Neural cell (in vitro differentiated cells): ENCODE measurements at regions not wholly inside any gene's neighbourhood (a gene's known extent, or its start where the extent isn't known, plus 50 kb on each side); places are given as distances from the start of the nearest gene placed in this dataset.
A peak's percentile ranks its signal among the peaks of the same experiment; 100 is the strongest.

Experiments used
- H2AFZ ChIP-seq: fragments of 200-600, 300-800 bp; sonication (generic), shearing (Covaris generic); 2 replicates; pipeline ENCODE4 v1.6.0; 2014; ENCODE audit warnings: low read depth, mild to moderate bottlenecking, antibody characterized with exemption, low read length, moderate library complexity
- H3F3A ChIP-seq: fragments of 200-600 bp; shearing (Covaris generic); 2 replicates; pipeline ENCODE4 v1.6.1; 2016; ENCODE audit warnings: mild to moderate bottlenecking, moderate library complexity, mixed read lengths, antibody characterized with exemption, low read length; ENCODE audit not compliant: insufficient read depth, poor library complexity, severe bottlenecking
- H3K27ac ChIP-seq: fragments of 200-600, 300-800 bp; sonication (generic), shearing (Covaris generic); 2 replicates; pipeline ENCODE4 v1.5.1; 2014; ENCODE audit warnings: mild to moderate bottlenecking, low read length, moderate library complexity
- H3K27me3 ChIP-seq: fragments of 300-800, 200-600 bp; sonication (generic), shearing (Covaris generic); 2 replicates; pipeline ENCODE4 v1.6.0; 2014; ENCODE audit warnings: mild to moderate bottlenecking, low read depth, low read length, moderate library complexity; ENCODE audit not compliant: insufficient read depth
- H3K36me3 ChIP-seq: fragments of 300-800, 200-600 bp; sonication (generic), shearing (Covaris generic); 2 replicates; pipeline ENCODE4 v1.5.1; 2014; ENCODE audit warnings: mild to moderate bottlenecking, antibody characterized with exemption, low read length, moderate library complexity; ENCODE audit not compliant: insufficient read depth
- H3K4me2 ChIP-seq: fragments of 300-800, 200-600 bp; sonication (generic), shearing (Covaris generic); 2 replicates; pipeline ENCODE4 v1.6.0; 2014; ENCODE audit warnings: mild to moderate bottlenecking, low read length
- H3K4me3 ChIP-seq: fragments of 300-800, 200-600 bp; sonication (generic), shearing (Covaris generic); 2 replicates; pipeline ENCODE4 v1.5.1; 2014; ENCODE audit warnings: mild to moderate bottlenecking, low read length, moderate library complexity
- H3K79me2 ChIP-seq: fragments of 200-600 bp; shearing (Covaris generic); replicated peaks from 2 replicates; pipeline ENCODE4 v1.6.0; 2014; ENCODE audit warnings: mild to moderate bottlenecking, low read length, moderate library complexity; ENCODE audit not compliant: insufficient read depth
- H3K9ac ChIP-seq: fragments of 300-800, 200-600 bp; sonication (generic), shearing (Covaris generic); 2 replicates; pipeline ENCODE4 v1.6.1; 2016; ENCODE audit warnings: mild to moderate bottlenecking, low read length, mixed read lengths
- H3K9me2 ChIP-seq: fragments of 200-600 bp; shearing (Covaris generic); 2 replicates; pipeline ENCODE4 v1.6.1; 2016; ENCODE audit warnings: mild to moderate bottlenecking, low read length, mixed read lengths; ENCODE audit not compliant: insufficient read depth
- H3K9me3 ChIP-seq: fragments of 200-600, 300-800 bp; sonication (generic), shearing (Covaris generic); 2 replicates; pipeline ENCODE4 v1.6.1; 2016; ENCODE audit warnings: mild to moderate bottlenecking, mixed run types, low read length, moderate library complexity, mixed read lengths
- H4K20me1 ChIP-seq: fragments of 200-600 bp; shearing (Covaris generic); 2 replicates; pipeline ENCODE4 v1.6.1; 2016; ENCODE audit warnings: mild to moderate bottlenecking, mixed run types; ENCODE audit not compliant: insufficient read depth
- EP300 ChIP-seq: fragments of 450-650 bp; conservative IDR thresholded peaks from 2 replicates; pipeline ENCODE4 v1.6.1; 2014; ENCODE audit warnings: antibody characterized with exemption, mild to moderate bottlenecking, moderate library complexity; ENCODE audit not compliant: poor library complexity, severe bottlenecking
- EZH2 ChIP-seq: fragments of 200-600, 300-800 bp; shearing (Covaris generic), sonication (generic); IDR thresholded peaks from 2 replicates; pipeline ENCODE4 v1.6.1; 2014; ENCODE audit warnings: antibody characterized with exemption, low read length, borderline replicate concordance, mild to moderate bottlenecking; ENCODE audit not compliant: insufficient read depth, poor library complexity, severe bottlenecking
- MXI1 ChIP-seq: fragments of 450-650 bp; conservative IDR thresholded peaks from 2 replicates; pipeline ENCODE4 v1.6.1; 2014; ENCODE audit warnings: antibody characterized with exemption, mild to moderate bottlenecking; ENCODE audit not compliant: poor library complexity, severe bottlenecking
- POLR2AphosphoS5 ChIP-seq: IDR thresholded peaks from 2 replicates; pipeline ENCODE4 v1.6.1; 2012
- RAD21 ChIP-seq: fragments of 450-650 bp; conservative IDR thresholded peaks from 2 replicates; pipeline ENCODE4 v1.6.1; 2014; ENCODE audit warnings: antibody characterized with exemption, mild to moderate bottlenecking, moderate library complexity
- SMC3 ChIP-seq: fragments of 450-650 bp; conservative IDR thresholded peaks from 2 replicates; pipeline ENCODE4 v1.6.1; 2014; ENCODE audit warnings: antibody characterized with exemption, mild to moderate bottlenecking, moderate library complexity; ENCODE audit not compliant: poor library complexity
- TAF1 ChIP-seq: IDR thresholded peaks from 2 replicates; pipeline ENCODE4 v1.6.1; 2012; ENCODE audit warnings: low read depth
- TF ChIP-seq, protein P1 (sequence below): fragments of 450-650 bp; IDR thresholded peaks from 2 replicates; pipeline ENCODE4 v1.5.1; 2014; ENCODE audit warnings: antibody characterized with exemption, mild to moderate bottlenecking, moderate library complexity; ENCODE audit not compliant: poor library complexity, severe bottlenecking

DNA sequence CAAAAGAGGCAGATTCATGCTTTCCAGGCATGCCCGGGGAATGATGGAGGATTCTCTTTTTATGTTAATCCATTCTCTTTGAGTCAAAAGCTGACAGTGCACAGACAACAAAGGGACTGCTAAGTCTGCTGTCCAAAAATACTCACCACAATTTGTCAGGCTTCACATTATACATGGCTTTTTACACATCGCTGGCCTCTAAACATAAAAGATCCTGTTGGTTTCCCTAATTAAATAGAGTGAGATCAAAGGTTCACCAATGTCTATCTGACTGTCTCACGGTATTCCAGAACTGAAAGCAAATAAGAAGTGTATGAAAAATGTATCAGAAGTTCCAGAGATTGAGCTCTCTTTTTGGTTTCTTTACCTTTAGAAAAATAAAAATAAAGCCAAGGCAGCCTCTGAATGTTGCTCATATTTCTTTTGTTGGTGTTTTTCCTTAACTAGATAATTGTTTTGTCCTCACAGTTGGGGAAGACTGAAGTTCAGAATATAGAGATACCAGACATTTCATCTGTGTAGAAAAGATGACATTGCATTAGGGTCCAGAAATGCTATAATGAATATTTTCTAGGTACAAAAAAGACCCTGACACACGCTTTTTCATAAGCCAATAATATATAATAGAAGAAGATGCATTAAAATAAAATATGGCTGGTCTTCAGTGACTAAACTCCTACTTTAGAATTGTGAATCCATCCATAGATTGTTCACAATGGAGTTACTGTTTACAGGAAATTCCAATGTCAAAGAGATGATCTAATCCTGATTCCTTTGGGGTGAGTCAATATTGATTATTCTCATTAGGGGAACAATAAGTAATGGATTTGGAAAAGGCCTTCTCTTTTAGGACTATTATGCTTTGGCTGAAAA is 688.2 kb upstream of the CDH6 start:
- Histone ChIP-seq H3K9ac (no peak overlapping the region), H3K9me2 (no peaks in the 10 kb centered on the region), H3K27ac (no peak overlapping the region), H3K79me2 (no peaks in the 10 kb centered on the region), H3K4me2 (no peak overlapping the region), H3K36me3 (no peaks in the 10 kb centered on the region), H2AFZ (no peak overlapping the region), H3K27me3 (no peaks in the 10 kb centered on the region), H3K9me3 (no peaks in the 10 kb centered on the region), H4K20me1 (no peaks in the 10 kb centered on the region), H3F3A (no peaks in the 10 kb centered on the region), H3K4me3 (no peak overlapping the region)
- peak; percentile 19 for TF ChIP-seq POLR2AphosphoS5
- TF ChIP-seq EP300: peak; percentile 61
- TF ChIP-seq MXI1: no peak

DNA sequence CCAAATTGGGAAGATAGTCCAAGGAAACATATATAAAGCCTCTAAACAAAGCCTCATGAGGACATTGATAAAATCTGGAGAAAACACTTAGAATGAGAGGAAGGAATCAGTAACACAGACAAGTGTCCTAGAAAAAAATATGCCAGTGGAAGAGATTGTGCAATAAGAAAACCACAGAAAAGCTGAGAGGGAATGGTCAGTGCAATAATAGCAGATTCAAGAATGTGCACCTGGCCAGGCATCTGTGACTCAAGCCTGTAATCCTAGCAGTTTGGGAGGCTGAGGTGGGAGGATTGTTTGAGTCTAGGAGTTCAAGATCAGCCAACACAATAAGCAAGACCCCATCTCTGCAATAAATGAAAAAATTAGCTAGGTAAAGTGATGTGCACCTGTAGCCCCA is 691.2 kb upstream of the CDH6 start:
- H3K9me3 ChIP-seq: no peaks in the 10 kb centered on the region
- H3K27ac ChIP-seq: no peak overlapping the region
- H3K4me3 ChIP-seq: no peak overlapping the region
- H3K36me3 ChIP-seq: no peaks in the 10 kb centered on the region
- no peak overlapping the region for H3K4me2 ChIP-seq
- H3F3A ChIP-seq: no peaks in the 10 kb centered on the region
- H3K79me2 ChIP-seq: no peaks in the 10 kb centered on the region
- TF ChIP-seq EP300 (no peak), MXI1 (no peak), SMC3 (no peak), POLR2AphosphoS5 (no peak)
- TF ChIP-seq, protein P1, sequence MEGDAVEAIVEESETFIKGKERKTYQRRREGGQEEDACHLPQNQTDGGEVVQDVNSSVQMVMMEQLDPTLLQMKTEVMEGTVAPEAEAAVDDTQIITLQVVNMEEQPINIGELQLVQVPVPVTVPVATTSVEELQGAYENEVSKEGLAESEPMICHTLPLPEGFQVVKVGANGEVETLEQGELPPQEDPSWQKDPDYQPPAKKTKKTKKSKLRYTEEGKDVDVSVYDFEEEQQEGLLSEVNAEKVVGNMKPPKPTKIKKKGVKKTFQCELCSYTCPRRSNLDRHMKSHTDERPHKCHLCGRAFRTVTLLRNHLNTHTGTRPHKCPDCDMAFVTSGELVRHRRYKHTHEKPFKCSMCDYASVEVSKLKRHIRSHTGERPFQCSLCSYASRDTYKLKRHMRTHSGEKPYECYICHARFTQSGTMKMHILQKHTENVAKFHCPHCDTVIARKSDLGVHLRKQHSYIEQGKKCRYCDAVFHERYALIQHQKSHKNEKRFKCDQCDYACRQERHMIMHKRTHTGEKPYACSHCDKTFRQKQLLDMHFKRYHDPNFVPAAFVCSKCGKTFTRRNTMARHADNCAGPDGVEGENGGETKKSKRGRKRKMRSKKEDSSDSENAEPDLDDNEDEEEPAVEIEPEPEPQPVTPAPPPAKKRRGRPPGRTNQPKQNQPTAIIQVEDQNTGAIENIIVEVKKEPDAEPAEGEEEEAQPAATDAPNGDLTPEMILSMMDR: no peak
- H3K9me2 ChIP-seq: no peaks in the 10 kb centered on the region
- no peak overlapping the region for H3K9ac ChIP-seq
- H4K20me1 ChIP-seq: no peaks in the 10 kb centered on the region
- H3K27me3 ChIP-seq: no peaks in the 10 kb centered on the region
- no peak overlapping the region for H2AFZ ChIP-seq

- no peak overlapping the region for H2AFZ ChIP-seq
- H3K79me2 ChIP-seq: no peaks in the 10 kb centered on the region
- no peak overlapping the region for H3K4me3 ChIP-seq
- no peak overlapping the region for H3K9ac ChIP-seq
- H4K20me1 ChIP-seq: no peaks in the 10 kb centered on the region
- no peak overlapping the region for H3K4me2 ChIP-seq
- no peaks in the 10 kb centered on the region for H3K27me3 ChIP-seq
- no peaks in the 10 kb centered on the region for H3F3A ChIP-seq
- no peaks in the 10 kb centered on the region for H3K9me2 ChIP-seq
- H3K9me3 ChIP-seq: no peaks in the 10 kb centered on the region
- TF ChIP-seq EZH2: no peak
- TF ChIP-seq SMC3: no peak
- no peak for TF ChIP-seq POLR2AphosphoS5
- no peak for TF ChIP-seq MXI1
- TF ChIP-seq, protein P1: no peak
- TF ChIP-seq RAD21: no peak
- no peak for TF ChIP-seq TAF1
- no peaks in the 10 kb centered on the region for H3K36me3 ChIP-seq
- no peak overlapping the region for H3K27ac ChIP-seq
These were observed 692.4 kb upstream of the CDH6 start for GRCh38 chr5:30501065-30501464.
